HG03439 (cell line): ENCODE measurements at regions not wholly inside any gene's neighbourhood (a gene's known extent, or its start where the extent isn't known, plus 50 kb on each side); places are given as distances from the start of the nearest gene placed in this dataset.
A peak's percentile ranks its signal among the peaks of the same experiment; 100 is the strongest.

Experiments used
- ATAC-seq: cut with Tn5 transposase; IDR thresholded peaks from one replicate; pipeline ENCODE4 v1.9.1; 2021; ENCODE audit warnings: mild to moderate bottlenecking, moderate library complexity; ENCODE audit not compliant: unreplicated experiment

DNA sequence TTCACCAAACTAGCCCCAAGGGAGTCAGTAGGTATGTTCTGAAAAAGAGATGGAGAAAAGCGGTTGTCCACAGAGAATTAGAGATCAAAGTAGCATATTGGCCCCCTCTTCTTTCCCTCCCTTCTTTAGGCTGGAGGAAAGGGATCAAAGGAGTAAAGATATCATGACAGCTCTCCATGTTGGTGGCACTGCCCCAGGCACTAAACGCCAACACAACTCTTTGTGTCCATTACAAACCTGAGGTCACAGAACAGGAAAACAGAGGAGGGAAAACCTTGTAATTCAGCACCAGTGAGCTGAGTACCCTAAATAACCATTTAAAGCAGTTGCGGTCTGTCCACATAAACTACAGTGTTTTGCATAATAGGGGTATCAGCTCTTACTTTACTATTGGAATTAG, 113.0 kb upstream of the TFAP2D start:
- no peak for ATAC-seq

GRCh38 chr6:50602292-50602691, 111.0 kb upstream of the TFAP2D start:
- no peak for ATAC-seq

GRCh38 chr6:50608421-50608820, 104.9 kb upstream of the TFAP2D start:
- no peak for ATAC-seq

GRCh38 chr6:50610562-50610961, 102.8 kb upstream of the TFAP2D start:
- no peak for ATAC-seq

DNA sequence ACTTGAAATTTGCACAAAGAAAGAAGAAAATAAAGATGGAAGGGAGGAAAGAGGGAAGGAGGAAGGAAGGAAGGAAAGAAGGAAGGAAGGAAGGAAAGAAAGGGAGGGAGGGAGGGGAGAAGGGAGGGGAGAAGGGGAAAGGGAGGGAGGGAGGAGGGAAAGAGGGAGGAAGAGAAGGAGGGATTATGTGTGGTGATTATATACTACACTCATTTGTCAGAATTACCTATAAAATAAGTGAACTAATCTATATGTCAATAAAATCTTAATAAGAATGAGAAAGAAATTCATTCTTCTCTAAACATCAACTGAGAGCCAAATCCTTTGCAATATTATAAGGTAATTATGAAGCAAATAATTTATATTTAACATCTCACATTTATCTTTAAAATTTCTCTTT, 77.9 kb upstream of the TFAP2D start:
- no peak for ATAC-seq

- ATAC-seq = no peak
Observed at GRCh38 chr6:50637267-50637666, 76.1 kb upstream of the TFAP2D start.

GRCh38 chr6:50649086-50649485, 64.2 kb upstream of the TFAP2D start:
- ATAC-seq = no peak

- ATAC-seq = no peak
Observed at GRCh38 chr6:50653253-50653652, 60.1 kb upstream of the TFAP2D start.

- ATAC-seq = no peak
Observed at GRCh38 chr6:50654155-50654554, 59.2 kb upstream of the TFAP2D start.

DNA sequence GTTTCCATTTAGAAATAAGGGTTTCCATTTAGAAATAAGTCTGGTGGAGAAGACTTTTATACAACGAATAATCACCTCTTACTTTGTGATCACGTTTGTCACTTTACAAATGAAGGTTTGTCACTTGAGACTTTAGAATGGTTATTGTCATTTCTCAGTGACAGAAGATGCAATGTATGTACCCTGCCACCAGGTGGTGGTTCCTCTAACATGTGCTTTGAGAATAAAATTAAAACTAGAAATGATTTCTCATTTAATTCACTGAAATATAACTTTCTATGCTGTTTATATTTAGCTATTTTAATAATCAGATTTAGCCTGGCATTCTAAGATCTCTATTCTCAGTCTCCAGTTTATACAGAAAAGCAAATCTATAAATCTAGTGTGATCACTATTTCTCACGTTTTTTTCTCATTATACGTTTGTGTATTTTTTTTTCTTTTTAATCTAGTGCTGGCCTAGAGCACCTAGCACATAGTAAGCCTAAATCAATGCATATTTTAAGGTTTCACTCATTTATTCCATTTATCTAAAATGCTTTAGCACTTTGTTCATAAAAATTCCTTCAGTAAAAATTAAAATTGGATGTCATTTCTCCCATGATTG, 57.4 kb upstream of the TFAP2D start:
- peak; percentile 67 for ATAC-seq

GRCh38 chr6:50657513-50657912, 55.8 kb upstream of the TFAP2D start:
- ATAC-seq = no peak

GRCh38 chr6:50658561-50658960, 54.8 kb upstream of the TFAP2D start:
- no peak for ATAC-seq

DNA sequence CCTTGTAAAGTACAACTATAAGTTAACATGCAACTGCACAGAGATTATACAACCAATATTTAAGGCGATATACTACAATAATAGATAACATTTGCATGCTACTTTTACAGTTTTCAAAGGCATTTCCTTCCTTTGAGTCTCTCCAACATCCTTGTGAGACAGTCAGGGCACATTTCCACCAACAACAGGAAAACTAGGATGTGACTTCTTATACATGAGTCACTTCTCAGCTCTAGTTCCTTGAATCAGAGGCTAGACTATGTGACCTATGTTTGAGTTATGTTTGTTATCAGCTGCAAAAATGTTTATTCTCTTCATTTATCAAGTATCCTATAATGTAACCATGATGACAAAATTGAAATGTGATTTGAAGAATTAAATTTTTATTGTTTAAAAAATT, 51.7 kb upstream of the TFAP2D start:
- no peak for ATAC-seq
